ENCODE measurements at regions not wholly inside any gene's neighbourhood (a gene's known extent, or its start where the extent isn't known, plus 50 kb on each side); places are given as distances from the start of the nearest gene placed in this dataset.
"Not testable (repeated sequence)": the region's sequence is repeated elsewhere in the genome, so short reads cannot be mapped to it uniquely, and the experiment has no call there.

DNA sequence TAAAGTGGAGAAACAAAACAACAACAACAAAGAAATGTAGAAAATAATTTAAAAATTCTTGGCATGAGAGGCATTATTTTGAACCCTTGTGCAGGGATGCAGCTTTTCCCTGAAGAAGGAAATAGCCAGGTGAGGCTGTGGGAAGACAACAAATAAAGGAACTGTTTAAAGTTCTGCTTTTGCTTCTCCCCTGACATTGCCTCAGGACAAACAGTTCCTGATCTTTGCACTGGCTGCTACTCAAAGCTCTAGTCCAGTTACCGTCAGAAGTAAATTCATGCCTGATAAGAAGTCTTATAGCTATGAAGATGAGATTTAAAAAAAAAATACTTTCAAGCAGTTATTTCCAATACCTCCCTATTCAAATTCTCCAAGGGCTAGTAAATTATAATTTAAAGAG is 233.8 kb downstream of the IL15 start:
- TF ChIP-seq CTCF (IDR thresholded peaks at IDR 0.05; ENCODE audit: control insufficient read depth, extremely low read depth, insufficient read depth), result no peak
- DNase-seq (ENCODE audit: low read depth), result no peak
- H3K4me3 ChIP-seq (ENCODE audit: low read depth, low read length), result no peak overlapping the region

GRCh38 chr4:141871086-141871770 is 234.8 kb downstream of the IL15 start:
- no peak for TF ChIP-seq CTCF (IDR thresholded peaks at IDR 0.05; ENCODE audit: control insufficient read depth, extremely low read depth, insufficient read depth)
- DNase-seq (ENCODE audit: low read depth), result no peak
- H3K4me3 ChIP-seq (ENCODE audit: low read depth, low read length), result no peak overlapping the region

DNA sequence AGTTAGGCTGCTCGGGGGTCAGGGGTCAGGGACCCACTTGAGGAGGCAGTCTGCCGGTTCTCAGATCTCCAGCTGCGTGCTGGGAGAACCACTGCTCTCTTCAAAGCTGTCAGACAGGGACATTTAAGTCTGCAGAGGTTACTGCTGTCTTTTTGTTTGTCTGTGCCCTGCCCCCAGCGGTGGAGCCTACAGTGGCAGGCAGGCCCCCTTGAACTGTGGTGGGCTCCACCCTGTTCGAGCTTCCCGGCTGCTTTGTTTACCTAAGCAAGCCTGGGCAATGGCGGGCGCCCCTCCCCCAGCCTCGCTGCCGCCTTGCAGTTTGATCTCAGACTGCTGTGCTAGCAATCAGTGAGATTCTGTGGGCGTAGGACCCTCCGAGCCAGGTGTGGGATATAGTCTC is 246.3 kb downstream of the IL15 start:
- not testable (repeated sequence) for DNase-seq (ENCODE audit: low read depth); H3K4me3 ChIP-seq (ENCODE audit: low read depth, low read length)

DNA sequence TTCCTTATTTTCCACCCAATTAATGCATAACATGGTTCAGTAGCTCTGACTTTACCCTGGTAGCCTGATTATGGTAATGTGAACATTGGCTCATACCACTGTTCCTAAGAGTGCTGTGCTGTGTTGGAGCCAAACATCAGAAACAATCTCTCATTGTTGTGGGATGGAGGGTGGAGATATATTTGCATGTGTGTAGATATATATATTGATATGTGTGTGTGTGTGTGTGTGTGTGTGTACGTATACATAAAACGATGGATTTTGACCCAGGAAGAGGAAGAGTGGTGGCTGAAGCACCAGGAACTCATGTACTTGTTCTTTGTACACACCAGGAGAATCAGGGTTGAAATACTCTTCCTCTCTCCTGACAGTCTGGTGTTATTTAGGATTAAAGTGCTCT is 247.7 kb downstream of the IL15 start:
- DNase-seq (ENCODE audit: low read depth), result no peak
- TF ChIP-seq CTCF (IDR thresholded peaks at IDR 0.05; ENCODE audit: control insufficient read depth, extremely low read depth, insufficient read depth), result no peak
- no peak overlapping the region for H3K4me3 ChIP-seq (ENCODE audit: low read depth, low read length)

- no peak for TF ChIP-seq CTCF (IDR thresholded peaks at IDR 0.05; ENCODE audit: control insufficient read depth, extremely low read depth, insufficient read depth)
- DNase-seq (ENCODE audit: low read depth), result no peak
- no peak overlapping the region for H3K4me3 ChIP-seq (ENCODE audit: low read depth, low read length)
Observed at GRCh38 chr4:141885112-141885511, 248.7 kb downstream of the IL15 start.

DNA sequence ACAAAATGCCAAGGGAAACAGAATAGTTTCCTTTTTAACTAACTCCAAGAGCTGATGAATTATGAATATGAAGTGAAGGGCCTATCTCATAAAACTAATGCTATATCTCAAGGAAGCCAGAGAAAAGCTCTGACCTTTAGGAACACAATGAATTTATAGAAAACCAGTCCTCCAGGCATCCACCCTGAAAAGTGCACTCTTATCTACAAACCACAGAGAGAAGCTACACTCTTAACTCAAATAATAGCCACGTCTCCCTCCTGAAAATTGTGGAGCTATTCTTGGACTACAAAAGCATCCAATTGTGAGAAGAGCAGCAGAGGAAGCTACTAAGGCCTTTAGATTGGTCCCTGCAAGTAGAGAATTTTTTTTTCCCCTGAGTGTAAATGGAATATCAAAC is 253.9 kb downstream of the IL15 start:
- no peak for TF ChIP-seq CTCF (IDR thresholded peaks at IDR 0.05; ENCODE audit: control insufficient read depth, extremely low read depth, insufficient read depth)
- no peak overlapping the region for H3K4me3 ChIP-seq (ENCODE audit: low read depth, low read length)
- no peak for DNase-seq (ENCODE audit: low read depth)

- no peak overlapping the region for H3K4me3 ChIP-seq (ENCODE audit: low read depth, low read length)
- TF ChIP-seq CTCF (IDR thresholded peaks at IDR 0.05; ENCODE audit: control insufficient read depth, extremely low read depth, insufficient read depth), result no peak
- DNase-seq (ENCODE audit: low read depth), result no peak
Observed at GRCh38 chr4:141891260-141892120, 255.1 kb downstream of the IL15 start.
